ENCODE measurements at regions not wholly inside any gene's neighbourhood (a gene's known extent, or its start where the extent isn't known, plus 50 kb on each side); places are given as distances from the start of the nearest gene placed in this dataset.

GRCh38 chr2:220880623-220881596 is 691.2 kb downstream of the EPHA4 start:
- TF ChIP-seq, protein P1, sequence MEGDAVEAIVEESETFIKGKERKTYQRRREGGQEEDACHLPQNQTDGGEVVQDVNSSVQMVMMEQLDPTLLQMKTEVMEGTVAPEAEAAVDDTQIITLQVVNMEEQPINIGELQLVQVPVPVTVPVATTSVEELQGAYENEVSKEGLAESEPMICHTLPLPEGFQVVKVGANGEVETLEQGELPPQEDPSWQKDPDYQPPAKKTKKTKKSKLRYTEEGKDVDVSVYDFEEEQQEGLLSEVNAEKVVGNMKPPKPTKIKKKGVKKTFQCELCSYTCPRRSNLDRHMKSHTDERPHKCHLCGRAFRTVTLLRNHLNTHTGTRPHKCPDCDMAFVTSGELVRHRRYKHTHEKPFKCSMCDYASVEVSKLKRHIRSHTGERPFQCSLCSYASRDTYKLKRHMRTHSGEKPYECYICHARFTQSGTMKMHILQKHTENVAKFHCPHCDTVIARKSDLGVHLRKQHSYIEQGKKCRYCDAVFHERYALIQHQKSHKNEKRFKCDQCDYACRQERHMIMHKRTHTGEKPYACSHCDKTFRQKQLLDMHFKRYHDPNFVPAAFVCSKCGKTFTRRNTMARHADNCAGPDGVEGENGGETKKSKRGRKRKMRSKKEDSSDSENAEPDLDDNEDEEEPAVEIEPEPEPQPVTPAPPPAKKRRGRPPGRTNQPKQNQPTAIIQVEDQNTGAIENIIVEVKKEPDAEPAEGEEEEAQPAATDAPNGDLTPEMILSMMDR (IDR thresholded peaks at IDR 0.05) = no peak
- TF ChIP-seq POLR2A (IDR thresholded peaks at IDR 0.05) (no peak), POLR2AphosphoS5 (IDR thresholded peaks at IDR 0.05) (no peak)
